NCI-H2107 treated with DMSO at 0.1 percent for 48 hours (cell line): ENCODE measurements at regions not wholly inside any gene's neighbourhood (a gene's known extent, or its start where the extent isn't known, plus 50 kb on each side); places are given as distances from the start of the nearest gene placed in this dataset.

Experiments
- DNase-seq: peaks from one replicate; lab custom pipeline; 2025; ENCODE audit not compliant: unreplicated experiment; lab: John Stamatoyannopoulos, UW

- DNase-seq: no peak
Observed at GRCh38 chr1:5393146-5393545, 599.1 kb downstream of the NPHP4 start.

GRCh38 chr1:5391725-5392124, 600.5 kb downstream of the NPHP4 start:
- DNase-seq: no peak

DNA sequence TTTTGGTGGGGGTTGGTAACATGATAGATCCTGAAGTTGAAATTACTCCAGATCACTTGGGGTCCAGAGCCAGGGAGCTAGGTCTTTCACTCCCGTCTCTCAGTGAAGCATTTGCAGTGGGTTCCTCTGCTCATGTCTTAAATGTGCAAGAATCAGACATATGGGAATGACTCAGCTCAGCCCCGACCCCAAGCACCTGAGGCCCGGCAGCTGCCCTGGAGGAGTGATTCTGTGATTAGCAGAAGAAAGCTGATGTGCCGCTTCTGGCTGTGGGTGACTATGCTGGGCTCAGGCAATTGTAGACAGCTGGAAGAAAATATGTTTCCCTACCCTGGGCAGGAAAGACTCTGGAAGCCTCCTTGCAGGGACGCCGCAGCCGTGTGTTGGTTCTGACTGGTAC, 601.7 kb downstream of the NPHP4 start:
- DNase-seq: no peak

GRCh38 chr1:5389101-5389885, 602.9 kb downstream of the NPHP4 start:
- DNase-seq: no peak

- DNase-seq: no peak
Observed at GRCh38 chr1:5388622-5389021, 603.6 kb downstream of the NPHP4 start.

- no peak for DNase-seq
Observed at GRCh38 chr1:5386371-5386770, 605.9 kb downstream of the NPHP4 start.

DNA sequence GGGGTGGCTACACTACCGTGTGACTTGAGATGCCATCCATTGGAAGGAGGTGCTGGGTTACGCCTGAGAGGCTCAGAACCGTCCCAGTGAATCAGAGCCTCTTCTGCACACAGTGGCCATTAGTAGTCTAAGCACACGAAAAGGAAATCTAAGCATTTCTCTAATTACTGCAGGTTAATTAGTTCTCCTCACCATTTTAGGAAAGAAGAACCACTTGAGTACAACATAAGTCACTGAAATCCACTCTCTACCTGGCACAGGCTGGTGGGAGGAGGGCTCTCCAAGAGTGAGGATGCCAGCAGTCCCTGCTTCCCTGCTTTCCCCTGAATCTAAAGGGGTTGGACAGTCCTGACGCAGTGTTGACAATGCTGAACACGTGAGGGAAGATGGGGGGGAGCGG, 606.3 kb downstream of the NPHP4 start:
- DNase-seq: no peak

- DNase-seq: no peak
Observed at GRCh38 chr1:5385096-5385799, 607.0 kb downstream of the NPHP4 start.

GRCh38 chr1:5381491-5381890, 610.7 kb downstream of the NPHP4 start:
- DNase-seq: no peak

DNA sequence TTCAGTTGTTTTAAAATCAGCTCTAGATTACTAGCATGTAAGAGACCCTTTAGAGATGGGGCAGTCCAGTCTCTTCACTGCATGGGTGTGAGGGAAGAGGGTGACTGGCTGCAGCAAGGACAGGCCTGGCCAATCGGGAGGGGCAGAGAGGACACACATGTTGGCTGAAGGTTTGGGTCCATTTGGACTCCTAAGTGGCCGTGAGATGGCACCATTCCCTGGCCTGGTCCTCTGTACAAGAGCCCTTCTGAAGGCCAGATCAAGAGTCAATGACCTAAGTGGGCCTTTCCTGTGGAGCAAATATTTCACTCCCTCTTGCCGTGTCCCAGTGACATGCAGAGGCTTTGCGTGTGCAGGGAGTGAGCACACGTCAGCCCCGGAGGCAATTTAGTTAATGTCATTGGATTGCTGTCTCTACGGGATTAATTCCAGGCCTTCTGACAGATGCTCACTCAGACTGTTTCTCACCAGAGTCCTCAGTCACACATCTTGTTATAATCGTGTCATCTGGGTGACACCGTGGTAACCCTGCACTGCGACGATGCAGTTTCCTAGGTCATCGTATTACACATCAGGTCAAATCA, 613.0 kb downstream of the NPHP4 start:
- no peak for DNase-seq

DNA sequence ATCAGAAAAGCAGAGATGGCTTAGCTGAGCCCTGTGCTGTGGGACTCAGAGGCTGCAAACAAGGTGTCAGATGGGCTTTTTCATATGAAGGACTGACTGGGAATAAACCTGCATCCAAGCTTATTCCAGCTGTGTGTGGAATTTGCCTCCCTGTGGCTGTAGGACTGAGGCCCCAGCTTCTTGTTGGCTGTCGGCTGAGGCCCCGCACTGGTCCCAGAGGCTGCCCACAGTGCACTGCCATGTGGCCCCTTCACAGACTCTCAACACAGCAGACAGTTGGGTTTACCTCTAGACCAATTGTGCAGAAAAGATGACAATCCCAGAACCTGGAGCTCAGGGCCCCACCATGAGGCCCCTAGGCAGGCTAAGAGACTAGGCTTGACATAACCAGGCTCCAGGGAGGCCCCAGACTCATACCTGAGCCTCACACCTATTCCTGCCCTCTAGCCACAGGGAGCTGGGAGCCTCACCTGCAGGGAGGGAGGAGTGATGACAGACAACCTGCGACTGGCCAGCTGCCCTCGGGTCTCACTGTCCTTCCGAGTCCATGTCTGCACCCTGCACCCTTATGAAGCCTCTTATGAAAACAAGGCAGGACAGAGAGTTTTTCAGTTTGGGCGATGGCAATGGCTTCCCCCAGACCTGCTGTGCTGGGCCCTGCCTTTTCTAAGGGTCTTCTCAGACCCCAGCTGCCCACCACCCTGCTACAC, 615.5 kb downstream of the NPHP4 start:
- no peak for DNase-seq

- DNase-seq: no peak
Observed at GRCh38 chr1:5375481-5375880, 616.7 kb downstream of the NPHP4 start.

DNA sequence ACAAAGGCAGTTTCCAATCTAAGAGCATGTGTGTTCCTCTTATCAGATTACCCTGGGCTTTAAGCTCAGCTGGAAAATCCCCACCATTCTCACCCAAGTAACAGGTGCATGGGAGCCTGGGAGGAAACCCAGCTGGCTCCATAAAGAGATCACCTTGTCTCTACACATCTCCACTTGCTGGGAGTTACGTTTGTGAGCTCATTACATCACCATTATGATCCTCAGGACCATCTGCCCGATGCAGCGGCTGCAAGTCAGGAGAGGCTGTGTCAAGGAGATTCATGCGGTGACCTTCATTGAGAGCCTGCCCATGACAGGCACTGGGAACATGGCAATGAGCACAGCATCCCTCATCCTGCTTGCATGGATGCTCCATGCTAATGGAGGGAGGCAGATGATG, 618.0 kb downstream of the NPHP4 start:
- DNase-seq: no peak

GRCh38 chr1:5373281-5373680, 618.9 kb downstream of the NPHP4 start:
- no peak for DNase-seq

- no peak for DNase-seq
Observed at GRCh38 chr1:5371270-5371669, 621.0 kb downstream of the NPHP4 start.

GRCh38 chr1:5370311-5370710, 621.9 kb downstream of the NPHP4 start:
- no peak for DNase-seq

DNA sequence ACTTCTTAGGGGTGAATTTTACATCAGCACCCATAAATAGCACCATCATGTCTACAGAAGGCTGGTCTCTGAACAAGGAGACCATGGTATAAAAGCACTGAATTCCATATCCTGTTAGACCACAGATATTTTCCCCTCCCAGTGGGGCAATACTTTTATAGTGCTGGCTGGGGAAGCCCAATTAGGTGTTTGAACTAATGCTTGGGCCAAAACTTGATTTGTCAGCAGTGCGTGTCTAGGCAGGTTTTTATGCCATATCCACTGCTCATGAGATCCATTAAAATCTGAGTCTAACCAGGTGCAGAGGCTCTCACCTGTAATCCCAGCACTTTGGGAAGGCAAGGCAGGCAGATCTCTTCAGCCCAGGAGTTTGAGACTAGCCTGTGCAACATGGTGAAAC, 623.0 kb downstream of the NPHP4 start:
- DNase-seq: no peak

DNA sequence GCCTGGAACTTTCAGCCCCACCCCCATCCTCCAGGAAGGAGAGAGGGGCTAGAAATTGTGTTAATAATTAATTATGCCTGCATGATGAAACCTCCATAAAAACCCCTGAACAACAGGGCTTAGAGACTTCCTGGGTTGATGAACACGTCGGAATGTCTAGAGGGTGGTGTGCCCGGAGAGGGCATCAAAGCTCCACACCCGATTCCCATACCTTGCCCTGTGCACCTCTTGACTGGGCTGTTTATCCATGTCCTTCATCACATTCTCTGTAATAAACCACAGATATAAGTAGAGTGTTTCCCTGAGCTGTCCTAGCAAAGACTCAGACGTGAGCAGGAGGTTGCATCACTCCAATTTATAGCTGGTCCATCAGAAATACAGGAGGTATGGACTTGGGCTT, 624.0 kb downstream of the NPHP4 start:
- DNase-seq: no peak

DNA sequence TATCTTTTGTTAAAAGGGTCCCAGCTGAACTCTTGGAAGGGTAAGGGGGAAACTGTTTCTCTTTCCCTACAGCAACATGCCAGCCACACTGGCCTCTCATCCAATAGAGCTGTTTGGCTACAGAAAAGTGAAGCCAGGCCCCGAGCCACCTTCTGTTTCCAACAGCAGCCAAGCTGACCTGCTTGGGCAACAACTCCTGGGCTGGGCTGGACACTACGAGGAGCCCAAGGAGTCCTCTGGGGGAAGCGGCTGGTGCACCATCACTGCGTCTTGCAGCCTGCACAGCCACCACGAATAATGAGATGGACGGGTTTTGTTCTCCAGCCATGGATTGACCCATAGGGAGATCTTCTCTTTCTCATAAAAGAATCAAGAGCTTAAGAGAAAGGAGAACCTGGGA, 624.9 kb downstream of the NPHP4 start:
- DNase-seq: no peak

GRCh38 chr1:5365751-5366150, 626.5 kb downstream of the NPHP4 start:
- DNase-seq: no peak

DNA sequence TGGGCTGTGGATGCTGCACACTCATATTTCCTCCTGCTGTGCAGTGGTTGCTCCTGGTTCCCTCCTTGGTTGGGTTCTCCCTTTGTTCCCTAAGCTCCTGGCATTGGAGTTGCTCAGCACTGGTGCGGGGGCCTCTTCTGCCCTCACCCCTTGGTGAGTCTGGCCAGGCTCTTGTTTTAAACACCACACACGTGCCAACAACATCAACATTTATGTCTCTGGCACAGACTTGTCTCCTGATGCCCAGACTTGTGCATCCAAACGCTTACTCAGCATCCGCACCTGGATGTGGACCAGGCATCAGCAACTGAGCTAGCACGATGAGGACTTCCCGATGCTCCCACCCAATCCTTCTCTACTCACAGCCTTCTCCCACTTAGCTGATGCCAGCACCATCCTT, 627.6 kb downstream of the NPHP4 start:
- DNase-seq: no peak

- no peak for DNase-seq
Observed at GRCh38 chr1:5354681-5355080, 637.5 kb downstream of the NPHP4 start.
